RWPE1 (cell line): ENCODE measurements at regions not wholly inside any gene's neighbourhood (a gene's known extent, or its start where the extent isn't known, plus 50 kb on each side); places are given as distances from the start of the nearest gene placed in this dataset.

Experiments
- CTCF ChIA-PET: fragments of 350-600 bp; sonication (Branson Sonifier 250); formaldehyde crosslinking; extraction: SDS; loops from one replicate; lab custom pipeline; 2021; lab: Yijun Ruan, JAX
- POLR2A ChIA-PET: fragments of 400-600 bp; formaldehyde crosslinking; extraction: SDS; loops from one replicate; lab custom pipeline; 2020; ENCODE audit warnings: antibody characterized with exemption; ENCODE audit not compliant: low non-redundant PET; lab: Yijun Ruan, JAX
- DNase-seq: peaks from one replicate; pipeline ENCODE4 v3.0.0; 2012; ENCODE audit warnings: low spot score
- H3K27ac ChIP-seq: fragments of 450-650 bp; 2 replicates; pipeline ENCODE4 v1.5.1; 2017
- CTCF ChIP-seq: fragments of 450-650 bp; conservative IDR thresholded peaks from 2 replicates; pipeline ENCODE4 v1.5.1; 2017; ENCODE audit warnings: low read depth, mild to moderate bottlenecking

- DNase-seq: no peak
- ChIA-PET POLR2A (no interaction called here), CTCF (interaction anchor here (0.5 kb wide), 1 partner anchor 402 kb away, joined by 4 read pairs; no protein-coding TSS in a partner anchor)
- no peak overlapping the region for H3K27ac ChIP-seq
- no peak for TF ChIP-seq CTCF
Measured at GRCh38 chr6:90372885-90373284, 76.2 kb upstream of the BACH2 start.

- CTCF ChIA-PET: interaction anchor here (0.6 kb wide), 1 partner anchor 54 kb away, joined by 3 read pairs; no protein-coding TSS in a partner anchor
- no peak for TF ChIP-seq CTCF
- POLR2A ChIA-PET: no interaction called here
- no peak for DNase-seq
- H3K27ac ChIP-seq: no peak overlapping the region
Measured at GRCh38 chr6:90372450-90372849, 75.8 kb upstream of the BACH2 start.

GRCh38 chr6:90370493-90370959 lies 73.9 kb upstream of the BACH2 start:
- ChIA-PET POLR2A (no interaction called here), CTCF (no interaction called here)
- no peak for DNase-seq
- no peak for TF ChIP-seq CTCF
- no peak overlapping the region for H3K27ac ChIP-seq

GRCh38 chr6:90369651-90370050 lies 73.0 kb upstream of the BACH2 start:
- CTCF ChIA-PET: no interaction called here
- POLR2A ChIA-PET: no interaction called here
- no peak for TF ChIP-seq CTCF
- H3K27ac ChIP-seq: peak overlapping the region; percentile 65
- no peak for DNase-seq

GRCh38 chr6:90369024-90369519 lies 72.4 kb upstream of the BACH2 start:
- H3K27ac ChIP-seq: peak overlapping the region; percentile 65; the same call in 1 of the 2 replicates
- TF ChIP-seq CTCF: no peak
- DNase-seq: peak; percentile 92
- ChIA-PET POLR2A (no interaction called here), CTCF (interaction anchor here (0.7 to 0.9 kb wide), 2 partner anchors 9 to 25 kb away, joined by 3 to 4 read pairs; no protein-coding TSS in a partner anchor)

- no peak overlapping the region for H3K27ac ChIP-seq
- POLR2A ChIA-PET: no interaction called here
- TF ChIP-seq CTCF: no peak
- no peak for DNase-seq
- CTCF ChIA-PET: interaction anchor here (0.6 to 0.9 kb wide), 3 partner anchors 8 to 251 kb away, joined by 3 to 4 read pairs (median 3); no protein-coding TSS in a partner anchor
Measured at GRCh38 chr6:90368601-90369000, 72.0 kb upstream of the BACH2 start.
